K562 (cell line): ENCODE measurements at regions not wholly inside any gene's neighbourhood (a gene's known extent, or its start where the extent isn't known, plus 50 kb on each side); places are given as distances from the start of the nearest gene placed in this dataset.

Experiments used
- ATAC-seq: fragments of 200-7000 bp; cut with Tn5 transposase; 3 replicates; pipeline ENCODE4 v1.9.1; 2020; ENCODE audit warnings: moderate library complexity
- BruUV-seq: library from RNA; stranded (reverse); fragments of 400-500 nt; replicated peaks from 2 replicates; lab custom pipeline; 2021; lab: Mats Ljungman, UMichigan
- CTCF ChIA-PET: fragments of 300-600 bp; formaldehyde crosslinking; extraction: SDS; loops from one replicate; lab custom pipeline; 2021; ENCODE audit warnings: low intra/inter-chr PET ratio; lab: Yijun Ruan, JAX
- POLR2A ChIA-PET: fragments of 300-600, 350-650 bp; sonication (Branson Sonifier 250); formaldehyde crosslinking; extraction: SDS; loops from one replicate; lab custom pipeline; 2021; ENCODE audit warnings: antibody characterized with exemption, inconsistent platforms; lab: Yijun Ruan, JAX
- DNase-seq, 4 experiments: peaks; one replicate each; pipeline versions ENCODE4 v3.0.0 to v3.0.0-alpha.2; 2011 to 2018; ENCODE audit warnings: low spot score in 3 of 4, mixed read lengths in 3 of 4; ENCODE audit errors: extremely low read depth in 1 of 4
- FAIRE-seq: peaks from 2 replicates; lab custom pipeline; 2011; peaks lifted over from hg19 to GRCh38; lab: Jason Lieb, UNC
- H2AFZ ChIP-seq: 2 replicates; pipeline ENCODE4 v1.6.0; 2011; ENCODE audit warnings: low read depth, low read length, control low read depth, inconsistent platforms
- H3K27ac ChIP-seq: fragments of 200-600 bp; 3 replicates; pipeline ENCODE4 v1.8.0; 2011; ENCODE audit warnings: low read depth, mild to moderate bottlenecking, control low read depth, inconsistent platforms, low read length, moderate library complexity, mixed read lengths; ENCODE audit errors: extremely low read depth
- H3K27me3 ChIP-seq, 2 experiments: fragments of 300-600 bp in 1 of 2; 2 replicates in 1 of 2; 3 replicates in 1 of 2; pipeline versions ENCODE4 v1.6.0 to v1.8.0; 2011; ENCODE audit warnings: inconsistent platforms in 2 of 2, low read length in 2 of 2, mild to moderate bottlenecking in 1 of 2, mixed read lengths in 1 of 2, moderate library complexity in 1 of 2; ENCODE audit not compliant: control insufficient read depth in 2 of 2, insufficient read depth in 2 of 2
- H3K36me3 ChIP-seq: fragments of 300-600 bp; 3 replicates; pipeline ENCODE4 v1.8.0; 2011; ENCODE audit warnings: mild to moderate bottlenecking, low read length, inconsistent platforms; ENCODE audit not compliant: control insufficient read depth, insufficient read depth
- H3K4me1 ChIP-seq, 2 experiments: fragments of 200-600 bp in 1 of 2; replicated peaks in 1 of 2; 2 replicates in 1 of 2; 3 replicates in 1 of 2; pipeline versions ENCODE4 v1.5.1 to v1.8.0; 2011; ENCODE audit warnings: inconsistent platforms in 2 of 2, low read length in 2 of 2, mild to moderate bottlenecking in 1 of 2, mixed read lengths in 1 of 2, moderate library complexity in 1 of 2; ENCODE audit not compliant: control insufficient read depth in 2 of 2, insufficient read depth in 2 of 2
- H3K4me2 ChIP-seq: 2 replicates; pipeline ENCODE4 v1.6.1; 2011; ENCODE audit warnings: low read length, control low read depth, inconsistent platforms, mixed read lengths; ENCODE audit not compliant: insufficient read depth
- H3K4me3 ChIP-seq: fragments of 200-600 bp; sonication (generic), shearing (Covaris generic); 2 replicates; pipeline ENCODE4 v1.5.1; 2016; ENCODE audit warnings: control low read depth, inconsistent platforms
- H3K79me2 ChIP-seq: fragments of 200-600 bp; 3 replicates; pipeline ENCODE4 v1.8.0; 2011; ENCODE audit warnings: low read length, inconsistent platforms; ENCODE audit not compliant: control insufficient read depth, insufficient read depth
- H3K9ac ChIP-seq, 2 experiments: 2 replicates each; pipeline versions ENCODE4 v1.6.0 to v1.6.1; 2011; ENCODE audit warnings: low read depth in 2 of 2, low read length in 2 of 2, control low read depth in 1 of 2, inconsistent platforms in 1 of 2, mild to moderate bottlenecking in 1 of 2, mixed read lengths in 1 of 2; ENCODE audit not compliant: insufficient read depth in 1 of 2
- H3K9me1 ChIP-seq: one replicate; pipeline ENCODE4 v1.6.0; 2011; ENCODE audit warnings: inconsistent platforms, mild to moderate bottlenecking, low read length, moderate library complexity; ENCODE audit not compliant: control insufficient read depth, insufficient read depth
- H3K9me3 ChIP-seq: replicated peaks from 2 replicates; pipeline ENCODE4 v1.5.1; 2011; ENCODE audit warnings: low read depth, low read length, inconsistent platforms; ENCODE audit not compliant: control insufficient read depth, insufficient read depth
- H4K20me1 ChIP-seq: replicated peaks from 2 replicates; pipeline ENCODE4 v1.6.1; 2011; ENCODE audit warnings: low read length, inconsistent platforms, mixed read lengths; ENCODE audit not compliant: control insufficient read depth, insufficient read depth
- CHD2 ChIP-seq: IDR thresholded peaks from 2 replicates; pipeline ENCODE4 v1.6.1; 2011; ENCODE audit warnings: low read depth, low read length
- GABPB1 ChIP-seq: sonication (generic); formaldehyde crosslinking; IDR thresholded peaks from 2 replicates; pipeline ENCODE4 v1.8.0; 2022; ENCODE audit warnings: mild to moderate bottlenecking, missing genetic modification reagents
- HNRNPH1 ChIP-seq: fragments of 200-400 bp; formaldehyde crosslinking; optimal IDR thresholded peaks from 2 replicates; pipeline ENCODE3; 2017; ENCODE audit warnings: low read depth, mild to moderate bottlenecking, low read length, moderate library complexity
- MCM5 ChIP-seq: fragments of 450-650 bp; IDR thresholded peaks from 2 replicates; pipeline ENCODE4 v1.6.1; 2016; ENCODE audit warnings: low read depth
- MTA2 ChIP-seq: fragments of 450-650 bp; IDR thresholded peaks from 2 replicates; pipeline ENCODE4 v1.6.1; 2016; ENCODE audit warnings: low read depth
- MTF1 ChIP-seq: fragments of 250-450 bp; sonication (Bioruptor Pico); IDR thresholded peaks from 2 replicates; pipeline ENCODE4 v1.9.0; 2021; ENCODE audit warnings: moderate library complexity, mild to moderate bottlenecking, inconsistent platforms, borderline replicate concordance
- NFIX ChIP-seq: fragments of 250-450 bp; sonication (Bioruptor Pico); IDR thresholded peaks from 2 replicates; pipeline ENCODE4 v1.4.0; 2020; ENCODE audit warnings: low read depth, mild to moderate bottlenecking, moderate library complexity
- SPI1 ChIP-seq: IDR thresholded peaks from 2 replicates; pipeline ENCODE4 v1.6.1; 2011; ENCODE audit warnings: low read depth, low read length, control low read depth, borderline replicate concordance
- SUPT5H ChIP-seq: fragments of 450-650 bp; IDR thresholded peaks from 2 replicates; pipeline ENCODE4 v1.6.1; 2016
- YBX1 ChIP-seq: fragments of 450-650 bp; IDR thresholded peaks from 2 replicates; pipeline ENCODE4 v1.7.1; 2016; ENCODE audit warnings: mild to moderate bottlenecking
- ZNF76 ChIP-seq: fragments of 250-450 bp; sonication (Bioruptor Pico); IDR thresholded peaks from 2 replicates; pipeline ENCODE4 v1.4.0; 2020; ENCODE audit warnings: mild to moderate bottlenecking, moderate library complexity, borderline replicate concordance
- WGBS: fragments of 100-300 bp; shearing (Covaris generic); methylation state at CpG from one replicate; pipeline ENCODE4 v1.1.6; 2016; ENCODE audit warnings: low coverage, mixed read lengths; ENCODE audit not compliant: insufficient coverage; ENCODE audit errors: missing lambda C conversion rate; 5-methylcytosine and 5-hydroxymethylcytosine counted together
- in situ Hi-C: fragments of 300-500 bp; cut with MboI; formaldehyde crosslinking; loops from 4 replicates; pipeline ENCODE4 v1.15.0; 2018; ENCODE audit warnings: inconsistent platforms, mixed read lengths
- intact Hi-C: fragments of 100-400 bp; cut with micrococcal nuclease; formaldehyde crosslinking; loops from 2 replicates; pipeline ENCODE4 v1.14.2; 2022
- TF ChIP-seq, protein P1 (sequence below): fragments of 450-650 bp; IDR thresholded peaks from 2 replicates; pipeline ENCODE4 v1.6.1; 2016; ENCODE audit warnings: antibody characterized with exemption
- TF ChIP-seq, protein P2 (sequence below), 3 experiments: fragments of 200-800 bp in 1 of 3; sonication (Bioruptor generic) in 1 of 3; sonication (generic) in 1 of 3; formaldehyde crosslinking in 1 of 3; IDR thresholded peaks; 2 replicates each; pipeline versions ENCODE4 v1.6.1 to v1.8.0; 2016 to 2022; ENCODE audit warnings: mild to moderate bottlenecking in 2 of 3, missing compliant biosample characterization in 2 of 3, missing genetic modification characterization in 2 of 3, missing genetic modification reagents in 1 of 3
- TF ChIP-seq, protein P3 (sequence below): sonication (generic); formaldehyde crosslinking; IDR thresholded peaks from 2 replicates; pipeline ENCODE4 v1.8.0; 2023; ENCODE audit warnings: mild to moderate bottlenecking, missing genetic modification reagents
- TF ChIP-seq, protein P4 (sequence below), 2 experiments: fragments of 450-650 bp in 1 of 2; sonication (generic) in 1 of 2; formaldehyde crosslinking in 1 of 2; IDR thresholded peaks in 1 of 2; conservative IDR thresholded peaks in 1 of 2; 2 replicates each; pipeline versions ENCODE4 v1.6.1 to v1.8.1; 2016 to 2023; ENCODE audit warnings: mild to moderate bottlenecking in 2 of 2, moderate library complexity in 2 of 2, inconsistent platforms in 1 of 2, missing genetic modification reagents in 1 of 2
- TF ChIP-seq, protein P5 (sequence below): fragments of 250-450 bp; sonication (Bioruptor Pico); IDR thresholded peaks from 2 replicates; pipeline ENCODE4 v1.9.0; 2021; ENCODE audit warnings: mild to moderate bottlenecking

DNA sequence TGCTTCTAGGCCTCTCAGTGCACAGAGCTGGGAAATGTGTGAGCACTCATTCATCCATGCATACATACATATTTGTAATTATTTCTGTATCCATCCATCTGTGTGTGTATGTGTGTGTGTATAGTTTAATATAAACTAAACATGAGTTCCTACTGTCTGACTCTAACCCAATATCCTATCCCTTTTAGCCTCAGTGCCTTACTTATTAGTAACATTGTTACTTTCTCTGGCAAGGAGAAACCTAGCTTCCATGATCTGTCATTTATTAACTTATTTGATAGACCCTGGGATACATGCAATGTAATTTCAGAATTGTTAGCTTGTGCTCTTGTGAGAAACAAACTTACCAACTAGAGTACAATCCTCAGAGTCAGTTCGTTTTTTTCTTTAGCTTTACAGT, 59.0 kb upstream of the WSCD1 start:
- Histone ChIP-seq H3K27ac (no peak overlapping the region), H3K4me1 (no peaks in the 10 kb centered on the region), H3K9ac (no peak overlapping the region), H3K36me3 (no peaks in the 10 kb centered on the region), H3K79me2 (no peaks in the 10 kb centered on the region), H4K20me1 (no peaks in the 10 kb centered on the region; the same call in 1 of the 2 replicates), H3K9me1 (no peaks in the 10 kb centered on the region), H3K4me2 (no peak overlapping the region), H3K9me3 (no peaks in the 10 kb centered on the region), H3K27me3 (peaks cover 0 to 14% of the 10 kb centered on the region in 2 experiments; a peak in 1 of 5 replicates), H2AFZ (no peak overlapping the region), H3K4me3 (no peak overlapping the region)
- ChIA-PET CTCF (no interaction called here), POLR2A (no interaction called here)
- FAIRE-seq (no peak), DNase-seq (no peak), ATAC-seq (no peak)
- 0% methylated on average over 1 of the region's 1 CpG for WGBS
- no TSS peak for BruUV-seq
- intact Hi-C loops (no loop called here), in situ Hi-C loops (no loop called here)
- no peak for TF ChIP-seq ZNF76 (CRISPR knock-in tag)
- no peak for TF ChIP-seq MTF1 (CRISPR knock-in tag)
- no peak for TF ChIP-seq SPI1
- TF ChIP-seq, protein P1, sequence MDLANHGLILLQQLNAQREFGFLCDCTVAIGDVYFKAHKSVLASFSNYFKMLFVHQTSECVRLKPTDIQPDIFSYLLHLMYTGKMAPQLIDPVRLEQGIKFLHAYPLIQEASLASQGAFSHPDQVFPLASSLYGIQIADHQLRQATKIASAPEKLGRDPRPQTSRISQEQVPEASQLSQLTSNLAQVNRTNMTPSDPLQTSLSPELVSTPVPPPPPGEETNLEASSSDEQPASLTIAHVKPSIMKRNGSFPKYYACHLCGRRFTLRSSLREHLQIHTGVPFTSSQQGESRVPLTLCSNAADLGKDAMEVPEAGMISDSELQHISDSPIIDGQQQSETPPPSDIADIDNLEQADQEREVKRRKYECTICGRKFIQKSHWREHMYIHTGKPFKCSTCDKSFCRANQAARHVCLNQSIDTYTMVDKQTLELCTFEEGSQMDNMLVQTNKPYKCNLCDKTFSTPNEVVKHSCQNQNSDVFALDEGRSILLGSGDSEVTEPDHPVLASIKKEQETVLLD: no peak
- no peak for TF ChIP-seq NFIX
- no peak for TF ChIP-seq YBX1
- no peak for TF ChIP-seq CHD2
- TF ChIP-seq MTA2: no peak
- no peak for TF ChIP-seq MCM5
- TF ChIP-seq, protein P2, sequence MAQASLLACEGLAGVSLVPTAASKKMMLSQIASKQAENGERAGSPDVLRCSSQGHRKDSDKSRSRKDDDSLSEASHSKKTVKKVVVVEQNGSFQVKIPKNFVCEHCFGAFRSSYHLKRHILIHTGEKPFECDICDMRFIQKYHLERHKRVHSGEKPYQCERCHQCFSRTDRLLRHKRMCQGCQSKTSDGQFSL (CRISPR knock-in tag; IDR thresholded peaks at IDR 0.05): no peak
- TF ChIP-seq, protein P2 (tag; IDR thresholded peaks at IDR 0.05): no peak
- TF ChIP-seq HNRNPH1: no peak
- TF ChIP-seq GABPB1: no peak
- TF ChIP-seq, protein P3, sequence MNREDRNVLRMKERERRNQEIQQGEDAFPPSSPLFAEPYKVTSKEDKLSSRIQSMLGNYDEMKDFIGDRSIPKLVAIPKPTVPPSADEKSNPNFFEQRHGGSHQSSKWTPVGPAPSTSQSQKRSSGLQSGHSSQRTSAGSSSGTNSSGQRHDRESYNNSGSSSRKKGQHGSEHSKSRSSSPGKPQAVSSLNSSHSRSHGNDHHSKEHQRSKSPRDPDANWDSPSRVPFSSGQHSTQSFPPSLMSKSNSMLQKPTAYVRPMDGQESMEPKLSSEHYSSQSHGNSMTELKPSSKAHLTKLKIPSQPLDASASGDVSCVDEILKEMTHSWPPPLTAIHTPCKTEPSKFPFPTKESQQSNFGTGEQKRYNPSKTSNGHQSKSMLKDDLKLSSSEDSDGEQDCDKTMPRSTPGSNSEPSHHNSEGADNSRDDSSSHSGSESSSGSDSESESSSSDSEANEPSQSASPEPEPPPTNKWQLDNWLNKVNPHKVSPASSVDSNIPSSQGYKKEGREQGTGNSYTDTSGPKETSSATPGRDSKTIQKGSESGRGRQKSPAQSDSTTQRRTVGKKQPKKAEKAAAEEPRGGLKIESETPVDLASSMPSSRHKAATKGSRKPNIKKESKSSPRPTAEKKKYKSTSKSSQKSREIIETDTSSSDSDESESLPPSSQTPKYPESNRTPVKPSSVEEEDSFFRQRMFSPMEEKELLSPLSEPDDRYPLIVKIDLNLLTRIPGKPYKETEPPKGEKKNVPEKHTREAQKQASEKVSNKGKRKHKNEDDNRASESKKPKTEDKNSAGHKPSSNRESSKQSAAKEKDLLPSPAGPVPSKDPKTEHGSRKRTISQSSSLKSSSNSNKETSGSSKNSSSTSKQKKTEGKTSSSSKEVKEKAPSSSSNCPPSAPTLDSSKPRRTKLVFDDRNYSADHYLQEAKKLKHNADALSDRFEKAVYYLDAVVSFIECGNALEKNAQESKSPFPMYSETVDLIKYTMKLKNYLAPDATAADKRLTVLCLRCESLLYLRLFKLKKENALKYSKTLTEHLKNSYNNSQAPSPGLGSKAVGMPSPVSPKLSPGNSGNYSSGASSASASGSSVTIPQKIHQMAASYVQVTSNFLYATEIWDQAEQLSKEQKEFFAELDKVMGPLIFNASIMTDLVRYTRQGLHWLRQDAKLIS (CRISPR knock-in tag): no peak
- TF ChIP-seq, protein P4, sequence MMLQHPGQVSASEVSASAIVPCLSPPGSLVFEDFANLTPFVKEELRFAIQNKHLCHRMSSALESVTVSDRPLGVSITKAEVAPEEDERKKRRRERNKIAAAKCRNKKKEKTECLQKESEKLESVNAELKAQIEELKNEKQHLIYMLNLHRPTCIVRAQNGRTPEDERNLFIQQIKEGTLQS (IDR thresholded peaks at IDR 0.05): no peak
- TF ChIP-seq, protein P4 (CRISPR knock-in tag; conservative IDR thresholded peaks at IDR 0.05): no peak
- TF ChIP-seq, protein P5, sequence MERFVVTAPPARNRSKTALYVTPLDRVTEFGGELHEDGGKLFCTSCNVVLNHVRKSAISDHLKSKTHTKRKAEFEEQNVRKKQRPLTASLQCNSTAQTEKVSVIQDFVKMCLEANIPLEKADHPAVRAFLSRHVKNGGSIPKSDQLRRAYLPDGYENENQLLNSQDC (CRISPR knock-in tag): no peak
- no peak for TF ChIP-seq SUPT5H
